ENCODE measurements at regions not wholly inside any gene's neighbourhood (a gene's known extent, or its start where the extent isn't known, plus 50 kb on each side); places are given as distances from the start of the nearest gene placed in this dataset.

DNA sequence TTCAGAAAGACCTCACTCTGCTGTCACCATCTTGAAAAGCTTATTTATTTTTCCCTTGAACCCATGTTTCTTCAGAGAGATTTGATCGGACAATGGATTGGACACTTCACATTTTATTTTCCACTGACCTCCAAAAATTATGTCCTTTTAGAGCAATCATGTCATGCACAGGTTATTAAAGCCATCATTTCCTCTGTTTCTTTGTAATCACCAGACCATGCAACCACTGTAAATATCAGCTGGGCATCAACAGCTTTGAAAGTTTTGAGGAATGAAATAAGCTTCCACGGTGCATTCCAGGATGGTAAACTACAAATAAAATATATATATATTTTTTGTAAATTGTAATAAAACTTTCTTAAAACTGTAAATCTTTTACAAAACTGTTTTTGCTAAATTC, 144.1 kb upstream of the ADAMTS5 start:
- DNase-seq: no peak

DNA sequence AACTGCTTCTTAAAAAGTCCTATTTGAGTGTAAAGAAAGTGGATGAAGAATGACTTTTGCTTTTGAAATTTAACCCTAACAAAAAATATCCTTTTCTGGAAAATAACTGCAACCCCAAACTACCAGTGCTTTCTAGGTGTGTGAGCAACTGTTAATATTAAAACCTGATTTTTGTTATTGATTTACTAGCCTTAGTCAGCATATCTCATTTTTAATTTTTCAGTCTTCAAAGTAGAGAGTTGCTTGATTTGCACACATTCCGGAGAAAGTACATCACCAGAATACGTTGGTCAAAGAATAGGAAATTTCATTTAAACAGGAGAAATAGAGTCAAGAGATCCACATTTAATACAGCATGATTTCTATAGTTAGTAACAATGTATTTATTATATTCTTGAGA, 141.8 kb upstream of the ADAMTS5 start:
- no peak for DNase-seq

DNA sequence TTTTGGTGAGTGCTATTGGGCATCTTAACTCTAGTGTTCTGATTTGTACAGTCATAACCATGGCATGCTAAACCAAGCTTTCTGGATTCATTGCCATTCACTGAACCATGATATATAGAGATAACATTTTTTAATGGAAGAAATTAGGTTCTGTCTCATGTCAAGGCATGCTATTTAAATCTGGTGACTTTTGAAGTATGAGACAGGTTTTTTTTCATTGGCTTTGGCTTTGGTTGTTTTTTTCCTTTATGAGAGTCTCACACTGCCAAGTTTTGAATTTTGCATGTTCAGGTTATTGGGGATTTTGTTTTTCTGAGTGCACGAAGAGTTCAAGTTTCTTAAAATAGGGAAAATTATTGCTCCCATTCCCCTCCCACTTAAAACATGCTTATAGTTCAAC, 141.3 kb upstream of the ADAMTS5 start:
- no peak for DNase-seq

DNA sequence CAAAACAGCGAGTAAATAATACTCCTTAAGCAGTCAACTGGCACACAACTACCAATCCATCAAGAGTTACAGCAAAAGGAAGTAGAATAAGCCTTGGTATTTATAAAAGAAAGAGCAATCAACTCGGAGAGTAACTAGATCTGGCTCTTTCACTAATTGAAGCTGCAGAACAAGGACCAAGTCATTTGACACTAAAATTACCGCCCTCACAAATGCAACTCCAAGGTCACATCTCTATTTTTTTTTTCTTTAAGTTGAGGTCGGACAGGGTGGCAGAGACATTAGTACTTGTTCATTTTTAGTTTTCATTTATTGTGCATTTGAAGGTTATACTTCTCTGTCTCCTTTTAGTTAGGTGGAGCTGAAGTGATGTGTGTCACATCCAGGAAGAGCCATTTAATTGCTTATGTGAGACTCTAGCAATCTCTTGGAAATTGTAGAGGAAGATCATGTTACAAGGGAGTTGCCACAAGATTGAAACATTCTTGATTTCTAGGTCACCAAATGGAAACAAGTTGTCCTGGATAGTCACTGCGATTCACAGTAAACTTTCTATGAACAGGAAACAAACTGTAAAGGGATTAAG, 138.1 kb upstream of the ADAMTS5 start:
- DNase-seq: no peak

DNA sequence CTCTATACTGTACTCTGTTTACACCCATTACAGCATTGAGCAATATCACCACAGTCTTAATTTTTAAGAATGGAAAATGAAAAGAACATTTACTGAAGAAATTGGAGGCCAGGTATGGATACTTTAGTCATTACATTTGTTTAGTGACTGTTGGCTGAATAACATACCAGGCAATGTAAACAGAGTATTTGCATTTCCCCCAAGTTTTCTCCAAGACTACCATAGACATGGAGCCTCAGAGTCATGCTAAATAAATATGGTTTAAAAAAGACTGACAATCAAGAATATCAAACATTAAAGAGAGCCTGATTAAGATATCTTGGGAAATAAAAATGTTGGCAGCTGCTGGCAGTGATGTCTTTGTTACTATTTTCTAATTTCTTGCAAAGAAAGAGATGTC, 136.9 kb upstream of the ADAMTS5 start:
- no peak for DNase-seq

DNA sequence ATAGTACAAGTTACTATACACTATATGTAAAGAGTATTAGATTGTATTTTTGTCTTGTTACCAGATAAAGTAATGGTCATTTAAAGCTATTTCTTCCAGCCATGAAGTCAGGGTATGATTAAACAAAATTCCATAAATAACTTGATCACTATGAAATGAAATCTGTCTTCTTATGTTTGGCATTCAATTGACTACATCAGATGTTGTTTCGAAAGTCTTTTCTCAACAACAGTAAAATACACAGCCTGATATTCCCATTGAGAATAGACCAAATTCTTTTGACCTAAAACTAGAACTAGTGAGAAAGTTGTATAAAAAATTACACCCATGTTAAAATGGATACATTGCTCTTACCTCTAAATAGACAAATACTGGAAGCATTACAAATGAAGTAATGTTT, 134.6 kb upstream of the ADAMTS5 start:
- DNase-seq: no peak

DNA sequence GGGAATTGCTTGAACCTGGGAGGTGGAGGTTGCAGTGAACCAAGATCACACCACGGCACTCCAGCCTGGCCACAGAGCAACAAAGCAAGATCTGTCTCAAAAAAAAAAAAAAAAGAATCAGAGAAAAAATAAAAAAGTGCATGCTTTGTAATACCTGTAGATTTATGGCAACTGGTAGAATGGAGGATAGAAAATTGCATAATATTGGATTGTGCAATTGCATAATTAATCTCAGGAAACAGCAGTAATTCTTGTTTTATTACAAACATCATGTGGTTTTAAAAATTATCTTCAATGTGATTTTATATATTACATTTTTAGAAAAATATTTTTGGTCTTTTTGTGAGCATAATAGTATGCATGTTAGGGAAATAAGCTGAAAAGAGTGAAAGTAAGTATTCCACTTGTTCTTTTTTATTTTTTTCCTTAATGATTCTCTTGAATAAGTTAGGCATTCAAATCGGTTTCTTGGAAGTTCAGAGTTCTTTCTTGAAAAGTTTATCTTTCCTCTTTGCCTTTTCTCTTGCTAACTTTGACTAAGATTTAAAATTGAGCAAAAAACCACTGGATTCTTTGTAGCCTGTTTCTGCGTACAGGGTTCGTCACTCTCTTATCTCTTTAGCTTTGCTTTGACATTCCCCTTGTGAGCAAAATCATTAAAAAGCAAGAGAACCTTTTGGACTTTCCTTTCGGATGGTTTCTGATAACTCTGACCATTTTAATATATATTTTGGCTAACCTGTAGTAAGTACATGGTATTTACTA, 127.5 kb upstream of the ADAMTS5 start:
- no peak for DNase-seq

DNA sequence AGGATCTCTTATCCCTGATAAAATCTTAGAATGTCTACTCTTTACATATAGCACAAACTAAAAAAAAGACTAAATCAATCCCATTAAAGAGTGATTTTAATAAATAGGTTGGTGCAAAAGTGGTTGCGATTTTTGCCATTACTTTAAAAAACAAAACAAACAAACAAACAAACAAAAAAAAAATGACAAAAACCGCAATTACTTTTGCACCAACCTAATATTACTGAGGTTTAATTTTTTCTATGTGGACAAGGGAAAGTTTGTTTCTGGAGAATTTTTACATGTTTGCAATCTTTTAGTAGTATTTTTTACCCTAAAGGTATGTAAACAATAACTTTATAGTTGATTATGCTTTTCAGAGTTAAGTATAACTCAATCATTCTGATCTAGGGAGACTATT, 119.7 kb upstream of the ADAMTS5 start:
- no peak for DNase-seq

DNA sequence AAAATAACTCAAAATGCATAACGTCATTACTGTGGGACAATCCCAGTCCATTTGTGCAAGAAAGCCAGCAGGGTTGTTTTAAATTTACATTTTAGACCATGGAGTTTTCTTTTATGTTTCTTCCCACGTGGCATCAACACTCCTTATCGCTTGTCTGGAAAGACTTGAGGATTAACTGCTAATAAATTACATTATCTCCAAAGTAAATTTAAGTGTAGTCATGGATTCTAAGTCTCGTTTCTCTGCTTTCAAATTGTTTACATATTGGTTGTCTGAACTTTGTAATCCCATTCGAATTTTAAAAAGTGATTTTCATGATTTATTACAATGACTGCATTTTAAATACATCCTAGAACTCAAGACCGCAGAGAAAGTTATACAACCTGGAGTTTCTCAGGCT, 119.3 kb upstream of the ADAMTS5 start:
- DNase-seq: no peak

DNA sequence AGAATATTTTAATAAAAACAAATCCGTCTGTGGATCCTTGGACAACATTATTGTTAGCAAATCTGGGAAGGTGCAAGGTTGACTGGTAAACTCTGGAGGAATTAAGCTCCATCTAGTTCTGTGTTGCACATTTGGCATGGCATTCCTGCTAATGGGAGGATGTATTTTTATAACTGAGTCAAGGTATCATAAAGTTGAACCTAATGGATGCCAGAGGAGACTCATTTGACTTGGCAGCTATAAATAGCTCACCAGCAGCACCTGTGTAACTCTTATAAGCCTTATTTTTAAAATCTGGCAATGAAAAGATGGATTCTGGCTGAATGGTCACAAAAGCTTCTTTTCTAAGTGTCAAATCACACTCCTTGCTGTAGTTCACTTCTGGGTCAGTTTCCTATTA, 118.5 kb upstream of the ADAMTS5 start:
- DNase-seq: no peak

DNA sequence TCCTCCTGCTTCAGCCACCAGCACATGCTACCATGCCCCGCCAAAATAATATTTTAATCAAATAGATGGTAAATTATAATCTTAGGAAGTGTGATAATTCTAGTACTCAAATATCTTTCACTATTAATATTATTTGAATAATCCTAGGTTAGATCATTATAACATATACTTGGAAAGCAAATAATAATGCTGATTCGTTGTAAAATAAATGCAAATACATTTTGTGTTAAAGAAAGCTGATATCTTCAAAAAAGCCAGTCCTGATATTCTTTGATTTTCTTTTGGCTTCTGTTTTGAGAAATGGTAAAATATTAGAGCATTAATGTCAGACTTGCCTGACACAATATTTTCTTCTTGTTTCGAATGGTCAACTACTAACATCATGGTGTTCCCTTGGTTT, 116.3 kb upstream of the ADAMTS5 start:
- DNase-seq: no peak

DNA sequence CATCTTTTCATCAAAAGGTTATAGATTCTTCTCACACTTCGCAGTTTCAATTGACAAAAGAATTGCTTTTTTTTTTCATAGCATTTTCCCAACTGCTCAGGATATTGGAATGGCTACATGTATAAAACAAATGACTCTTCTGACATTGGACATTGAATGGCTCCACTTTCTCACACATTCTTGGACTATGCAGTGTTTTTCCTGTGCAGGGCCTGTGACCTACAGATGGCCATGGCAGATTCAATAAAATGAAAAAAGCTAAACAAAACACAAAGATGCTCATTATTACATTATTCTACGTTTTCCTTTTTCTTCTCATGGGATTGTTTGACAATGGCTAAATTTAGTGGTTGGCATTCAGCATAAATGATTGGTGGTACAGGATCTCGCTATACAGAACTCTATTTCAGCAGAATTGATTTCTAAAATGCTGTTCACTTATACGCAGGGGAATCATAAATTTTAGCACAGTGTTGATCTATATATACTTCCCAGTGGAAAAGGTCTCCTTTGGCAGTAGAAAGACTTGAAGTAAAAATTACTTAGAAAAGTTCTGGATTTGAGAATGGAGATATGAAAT, 115.6 kb upstream of the ADAMTS5 start:
- no peak for DNase-seq

DNA sequence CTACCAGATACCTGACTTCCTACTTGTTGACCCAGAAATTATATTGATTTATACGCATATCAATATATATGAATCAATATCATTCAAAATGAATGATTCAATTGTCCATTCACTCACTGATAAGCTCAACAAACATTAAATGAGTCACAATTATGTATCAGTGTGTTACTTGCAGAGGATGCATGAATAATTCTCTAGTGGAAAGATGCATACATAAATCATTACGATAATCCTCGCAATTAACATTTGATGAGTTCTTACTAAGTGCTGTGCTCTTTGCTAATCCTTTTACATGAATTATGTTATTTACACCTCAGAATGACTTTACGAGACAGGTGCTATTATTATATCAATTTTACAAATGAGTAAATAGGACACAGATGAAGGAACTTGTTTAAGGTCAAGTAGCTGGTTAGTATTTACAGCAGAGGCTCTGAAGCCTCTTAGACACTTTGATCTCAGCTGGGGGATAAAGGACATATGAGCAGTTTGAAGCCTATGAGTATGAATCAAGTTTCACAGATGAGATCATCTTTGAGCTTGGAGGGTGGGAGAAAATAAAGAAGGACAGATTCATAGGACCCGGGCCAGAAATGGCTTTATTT, 112.8 kb upstream of the ADAMTS5 start:
- no peak for DNase-seq

DNA sequence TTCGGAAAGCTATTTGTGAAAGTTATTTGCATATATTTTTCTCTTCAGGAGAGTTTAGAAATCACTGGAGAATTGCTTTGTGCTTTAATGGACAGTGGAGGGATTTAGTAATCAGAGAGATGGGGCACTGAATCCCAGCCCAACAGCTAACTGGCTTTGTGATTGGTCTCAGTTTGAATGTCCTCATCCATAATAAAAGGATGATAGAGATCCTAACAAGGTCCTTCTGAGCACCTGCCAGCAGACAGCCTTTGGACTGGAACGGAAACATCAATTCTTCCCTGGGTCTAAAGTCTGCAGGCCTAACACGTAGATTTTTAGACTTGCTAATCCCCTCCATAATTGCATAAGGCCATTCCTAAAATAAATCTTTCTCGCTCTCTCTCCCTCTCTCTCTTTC, 112.0 kb upstream of the ADAMTS5 start:
- DNase-seq: no peak

DNA sequence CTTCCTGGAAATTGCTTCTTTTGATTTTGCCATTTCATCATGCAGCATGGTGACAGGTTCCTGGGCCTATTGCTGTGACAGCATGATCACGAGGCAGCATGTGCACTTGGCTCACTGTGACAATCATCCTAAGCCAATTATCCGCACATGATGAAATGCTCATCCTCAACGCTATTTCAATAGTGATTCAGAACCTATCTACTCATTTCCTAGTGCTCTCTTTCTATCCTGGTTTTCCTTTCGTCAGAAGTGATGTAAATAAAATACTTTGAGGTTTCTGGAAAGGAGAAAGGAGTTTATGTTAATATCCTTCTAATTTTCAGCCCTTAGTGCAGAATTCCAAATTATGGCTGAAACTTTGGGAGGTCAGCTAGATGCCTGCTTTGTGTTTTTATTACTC, 110.6 kb upstream of the ADAMTS5 start:
- DNase-seq: no peak

DNA sequence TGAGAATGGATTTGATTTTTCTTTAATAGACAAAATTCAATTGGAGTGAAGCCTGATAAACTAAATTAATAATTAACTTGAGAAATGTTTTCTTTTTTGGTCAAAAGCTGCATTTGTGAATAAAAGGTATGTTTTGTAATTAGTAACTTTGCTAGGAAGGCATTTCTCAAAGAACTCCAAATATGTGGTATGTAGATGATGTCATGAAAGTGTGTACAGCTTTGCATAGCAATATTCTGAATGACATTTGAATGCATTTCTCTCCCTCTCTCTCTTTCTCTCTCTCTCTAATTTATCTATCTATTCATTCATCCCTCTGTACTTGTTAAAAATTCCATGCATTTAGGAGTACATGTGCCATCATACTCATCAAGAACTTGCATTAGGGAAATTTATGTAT, 109.1 kb upstream of the ADAMTS5 start:
- DNase-seq: no peak

DNA sequence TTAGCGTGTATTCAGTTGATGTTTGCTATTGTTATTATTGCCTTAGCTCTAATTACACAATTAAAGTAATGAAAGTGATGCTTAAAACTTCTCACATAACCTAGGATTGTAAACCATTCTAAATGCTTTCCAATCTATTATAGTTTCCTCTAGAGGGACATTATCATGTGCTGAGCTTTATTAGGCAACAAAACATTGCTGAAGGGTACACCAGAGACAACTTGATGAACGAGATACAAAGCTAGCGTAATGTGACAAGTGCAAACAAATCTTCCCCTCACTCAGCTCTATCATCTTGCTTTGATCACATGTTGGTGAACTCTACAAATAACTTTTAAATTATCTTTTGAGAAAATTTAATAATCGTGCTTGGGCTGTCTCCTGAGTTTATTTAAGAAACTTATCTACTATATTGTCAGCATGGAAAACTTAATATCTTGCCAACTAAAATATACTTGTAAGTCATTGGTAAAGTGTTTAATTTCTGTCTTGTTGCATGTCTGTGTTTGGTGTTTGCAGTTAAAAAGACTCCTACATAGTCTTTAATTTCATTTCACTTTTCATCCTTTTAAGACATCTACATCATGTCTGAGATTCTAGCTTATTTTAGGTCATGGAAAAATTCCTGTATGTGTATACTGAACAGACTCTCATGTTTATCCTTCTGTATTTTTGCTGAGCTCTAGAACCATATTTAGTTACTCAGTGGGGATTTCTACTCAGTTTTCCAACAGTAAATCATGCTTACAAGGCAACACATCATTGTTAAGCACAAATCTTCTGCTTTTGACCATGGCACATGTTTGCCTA, 104.2 kb upstream of the ADAMTS5 start:
- DNase-seq: no peak

DNA sequence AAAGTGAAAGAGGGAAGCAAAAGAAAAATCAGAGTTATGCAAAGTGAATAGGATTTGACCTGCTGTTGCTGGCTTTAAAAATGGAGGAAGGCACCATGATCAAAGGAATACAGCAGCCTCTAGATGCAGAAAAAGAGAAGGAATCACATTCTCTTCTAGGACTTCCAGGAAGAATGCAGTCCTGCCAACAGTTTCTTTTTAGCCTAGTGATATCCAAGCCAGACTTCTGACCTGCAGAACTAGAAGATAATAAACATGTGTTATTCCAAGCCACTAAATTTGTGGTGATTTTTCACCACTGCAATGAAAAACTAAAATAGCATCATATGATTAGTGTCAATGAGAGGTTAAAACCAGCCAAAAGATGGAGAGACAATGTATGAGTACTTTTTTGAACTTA, 101.9 kb upstream of the ADAMTS5 start:
- DNase-seq: no peak

DNA sequence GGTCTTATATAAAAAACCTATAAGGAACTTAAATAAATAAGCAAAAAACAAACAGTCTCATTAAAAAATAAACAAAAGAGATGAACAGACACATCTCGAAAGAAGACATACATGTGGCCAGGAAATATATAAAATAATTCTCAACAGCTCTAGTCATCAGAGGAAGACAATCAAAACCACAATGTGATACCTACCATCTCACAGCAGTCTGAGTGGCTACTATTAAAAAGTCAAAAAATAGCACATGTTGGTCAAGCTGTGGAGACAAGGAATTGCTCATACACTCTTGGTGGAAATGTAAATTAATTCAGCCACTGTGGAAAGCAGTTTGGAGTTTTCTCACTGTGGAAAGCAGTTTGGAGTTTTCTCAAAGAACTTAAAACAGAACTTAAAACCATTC, 100.3 kb upstream of the ADAMTS5 start:
- DNase-seq: no peak

DNA sequence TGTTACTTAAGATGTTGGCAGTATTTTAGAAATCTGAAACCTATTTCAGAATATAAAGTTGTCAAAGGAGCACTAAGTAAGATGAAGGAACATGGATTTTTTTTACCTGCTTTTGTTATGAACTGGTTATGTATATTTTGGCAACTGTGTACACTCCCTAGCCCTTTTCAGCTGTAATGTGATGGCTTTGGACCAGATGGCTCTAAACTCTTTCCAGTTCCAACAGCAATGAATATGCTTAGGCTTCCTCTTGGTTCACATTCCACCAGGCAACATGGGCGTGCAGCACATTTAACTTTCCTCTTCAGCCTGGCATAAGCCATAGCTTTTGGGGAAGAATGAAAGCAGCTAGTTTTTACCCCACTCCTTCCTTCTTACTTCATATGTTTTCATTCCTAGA, 95.6 kb upstream of the ADAMTS5 start:
- no peak for DNase-seq

DNA sequence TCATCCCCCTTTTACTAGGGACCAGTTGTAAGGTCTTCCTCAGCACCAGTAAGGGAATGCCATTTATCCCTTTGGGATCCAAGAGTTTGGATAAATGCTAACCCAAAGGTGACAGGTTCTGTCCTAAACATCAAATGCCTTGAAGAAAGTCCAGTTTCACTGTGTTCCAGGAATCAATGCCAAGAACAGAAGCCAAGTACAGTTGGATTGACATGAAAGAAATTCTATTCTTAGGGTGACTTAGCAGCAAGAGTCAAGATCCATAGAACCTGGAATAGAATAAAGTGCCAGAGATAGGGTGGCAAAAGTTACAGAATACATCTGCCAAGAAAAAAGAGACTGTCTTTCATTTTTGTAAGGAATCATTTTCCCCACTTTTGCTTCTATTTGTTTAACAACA, 94.9 kb upstream of the ADAMTS5 start:
- DNase-seq: no peak

DNA sequence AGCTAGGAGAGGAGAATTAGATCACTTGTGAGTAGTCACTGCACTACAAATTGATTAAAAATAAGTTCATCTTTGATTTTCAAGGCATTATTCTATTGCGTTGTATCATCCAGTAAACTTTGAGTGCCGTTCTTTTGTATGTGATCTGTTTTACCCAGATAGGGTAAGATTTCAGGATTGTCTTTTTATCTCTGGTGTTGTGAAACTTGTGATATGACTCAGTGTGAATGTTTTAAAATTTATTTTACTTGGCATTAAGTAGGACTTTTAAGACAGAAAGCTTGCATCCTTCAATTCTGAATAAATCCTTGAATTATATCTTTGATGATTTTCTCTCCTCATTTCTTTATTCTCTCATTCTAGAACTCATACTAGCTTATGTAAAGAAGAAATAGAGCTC, 93.3 kb upstream of the ADAMTS5 start:
- DNase-seq: no peak
